ENCODE measurements at regions not wholly inside any gene's neighbourhood (a gene's known extent, or its start where the extent isn't known, plus 50 kb on each side); places are given as distances from the start of the nearest gene placed in this dataset.

DNA sequence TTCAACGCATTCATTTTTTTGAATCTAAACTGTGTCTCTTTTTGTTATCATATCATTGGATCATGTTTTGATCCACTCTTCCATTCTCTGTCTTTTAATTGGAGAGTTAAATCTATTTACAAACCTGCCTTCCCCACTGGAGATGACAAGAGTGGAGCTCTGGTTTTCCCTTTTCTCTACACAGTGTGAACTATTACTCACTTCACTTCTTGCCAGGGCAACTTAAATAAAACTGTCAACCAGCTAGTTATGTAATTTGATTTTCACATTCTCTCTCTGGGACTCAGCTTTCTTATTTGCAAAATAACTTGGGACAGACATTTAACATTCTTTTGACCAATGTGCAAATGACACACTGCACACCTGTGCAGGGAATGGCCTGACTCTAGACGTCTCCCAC, 230.8 kb upstream of the CST7 start:
- Histone ChIP-seq H3K9me3 (ENCODE audit: control insufficient read depth in 2 of 2, insufficient read depth in 1 of 2, low read depth in 1 of 2, low read length in 1 of 2) (peaks cover 0 to 2% of the 10 kb centered on the region in 2 donors), H3K27ac (ENCODE audit: low read depth in 2 of 2, low read length in 1 of 2) (no peak overlapping the region), H3K4me1 (ENCODE audit: control insufficient read depth in 2 of 2, insufficient read depth in 2 of 2, low read length in 1 of 2) (no peaks in the 10 kb centered on the region), H3K36me3 (ENCODE audit: control insufficient read depth in 2 of 2, insufficient read depth in 2 of 2, low read length in 1 of 2) (no peaks in the 10 kb centered on the region), H3K27me3 (ENCODE audit: control insufficient read depth in 1 of 2, insufficient read depth in 2 of 2, low read length in 2 of 2) (no peaks in the 10 kb centered on the region), H3K4me3 (ENCODE audit: low read depth in 1 of 2, low read length in 2 of 2) (no peak overlapping the region)
- WGBS, 2 donors, result 77 to 81% methylated on average over 2 of the region's 2 CpGs

- peaks cover 0 to 2% of the 10 kb centered on the region in 2 donors for H3K9me3 ChIP-seq (ENCODE audit: control insufficient read depth in 2 of 2, insufficient read depth in 1 of 2, low read depth in 1 of 2, low read length in 1 of 2)
- H3K27ac ChIP-seq (ENCODE audit: low read depth in 2 of 2, low read length in 1 of 2), result no peak overlapping the region
- H3K27me3 ChIP-seq (ENCODE audit: control insufficient read depth in 1 of 2, insufficient read depth in 2 of 2, low read length in 2 of 2), result no peaks in the 10 kb centered on the region
- no peaks in the 10 kb centered on the region for H3K4me1 ChIP-seq (ENCODE audit: control insufficient read depth in 2 of 2, insufficient read depth in 2 of 2, low read length in 1 of 2)
- no peak overlapping the region for H3K4me3 ChIP-seq (ENCODE audit: low read depth in 1 of 2, low read length in 2 of 2)
- H3K36me3 ChIP-seq (ENCODE audit: control insufficient read depth in 2 of 2, insufficient read depth in 2 of 2, low read length in 1 of 2), result no peaks in the 10 kb centered on the region
- WGBS, 2 donors, result 82 to 87% methylated on average over 1 of the region's 1 CpG
Observed at GRCh38 chr20:24718696-24719095, 230.4 kb upstream of the CST7 start.

DNA sequence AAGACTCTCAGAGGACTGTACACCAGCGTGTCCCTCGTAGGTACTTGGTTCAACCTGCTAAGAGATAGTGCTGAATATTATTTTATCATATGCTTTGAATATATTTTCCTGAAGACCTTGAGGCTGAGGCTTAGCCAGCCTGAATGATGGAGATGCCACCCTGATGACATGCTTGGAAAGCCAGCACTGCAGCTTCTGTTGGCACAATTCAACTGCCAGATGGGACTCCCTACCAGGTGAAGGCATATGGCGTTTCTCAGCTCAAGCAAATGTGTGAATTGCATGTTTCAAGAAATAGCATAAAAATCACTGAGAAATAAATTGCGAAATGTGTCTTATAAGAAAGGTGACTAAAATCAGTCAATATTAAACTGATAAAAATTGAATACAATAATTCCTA, 228.1 kb upstream of the CST7 start:
- no peaks in the 10 kb centered on the region for H3K9me3 ChIP-seq (ENCODE audit: control insufficient read depth in 2 of 2, insufficient read depth in 1 of 2, low read depth in 1 of 2, low read length in 1 of 2)
- no peaks in the 10 kb centered on the region for H3K27me3 ChIP-seq (ENCODE audit: control insufficient read depth in 1 of 2, insufficient read depth in 2 of 2, low read length in 2 of 2)
- 84 to 90% methylated on average over 4 of the region's 4 CpGs for WGBS, 2 donors
- no peaks in the 10 kb centered on the region for H3K4me1 ChIP-seq (ENCODE audit: control insufficient read depth in 2 of 2, insufficient read depth in 2 of 2, low read length in 1 of 2)
- H3K4me3 ChIP-seq (ENCODE audit: low read depth in 1 of 2, low read length in 2 of 2), result no peak overlapping the region
- no peak overlapping the region for H3K27ac ChIP-seq (ENCODE audit: low read depth in 2 of 2, low read length in 1 of 2)
- no peaks in the 10 kb centered on the region for H3K36me3 ChIP-seq (ENCODE audit: control insufficient read depth in 2 of 2, insufficient read depth in 2 of 2, low read length in 1 of 2)

DNA sequence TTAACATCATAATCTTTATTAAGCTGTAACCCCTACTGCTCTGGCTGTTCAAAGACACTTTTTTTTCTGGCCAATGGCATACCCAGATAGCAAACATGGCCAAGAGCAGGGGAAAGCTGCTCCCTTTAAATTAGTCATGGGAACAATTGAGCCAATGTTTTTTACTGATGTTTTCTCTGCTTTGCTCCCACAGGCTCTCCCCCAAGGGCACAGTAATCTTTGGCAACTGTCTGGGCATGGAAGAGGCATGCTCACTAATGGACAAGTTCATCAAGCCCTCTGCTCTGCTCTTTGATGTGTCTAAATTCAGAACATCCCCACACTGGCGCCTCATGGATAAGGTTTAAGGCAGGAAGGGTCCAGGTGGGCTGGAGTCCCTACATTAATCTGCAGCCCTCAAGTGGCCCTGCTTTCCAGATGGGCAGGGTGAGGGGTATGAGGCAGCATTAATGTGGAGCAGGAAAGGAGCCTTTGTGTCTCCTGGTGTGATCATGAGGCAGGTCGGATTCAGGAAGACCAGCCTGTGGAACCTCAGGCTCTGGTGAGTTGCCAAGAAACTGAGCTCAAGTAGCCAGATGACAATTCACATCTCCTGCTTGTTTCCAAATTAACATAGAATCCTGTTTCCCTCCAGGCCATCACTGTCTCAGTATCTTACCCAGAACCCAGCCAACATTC, 227.0 kb upstream of the CST7 start:
- Histone ChIP-seq H3K27ac (ENCODE audit: low read depth in 2 of 2, low read length in 1 of 2) (no peak overlapping the region), H3K4me1 (ENCODE audit: control insufficient read depth in 2 of 2, insufficient read depth in 2 of 2, low read length in 1 of 2) (no peaks in the 10 kb centered on the region), H3K36me3 (ENCODE audit: control insufficient read depth in 2 of 2, insufficient read depth in 2 of 2, low read length in 1 of 2) (no peaks in the 10 kb centered on the region), H3K4me3 (ENCODE audit: low read depth in 1 of 2, low read length in 2 of 2) (no peak overlapping the region), H3K9me3 (ENCODE audit: control insufficient read depth in 2 of 2, insufficient read depth in 1 of 2, low read depth in 1 of 2, low read length in 1 of 2) (no peaks in the 10 kb centered on the region), H3K27me3 (ENCODE audit: control insufficient read depth in 1 of 2, insufficient read depth in 2 of 2, low read length in 2 of 2) (no peaks in the 10 kb centered on the region)
- 58 to 76% methylated on average over 2 of the region's 2 CpGs for WGBS, 2 donors

- Histone ChIP-seq H3K36me3 (ENCODE audit: control insufficient read depth in 2 of 2, insufficient read depth in 2 of 2, low read length in 1 of 2) (no peaks in the 10 kb centered on the region), H3K9me3 (ENCODE audit: control insufficient read depth in 2 of 2, insufficient read depth in 1 of 2, low read depth in 1 of 2, low read length in 1 of 2) (no peaks in the 10 kb centered on the region), H3K27me3 (ENCODE audit: control insufficient read depth in 1 of 2, insufficient read depth in 2 of 2, low read length in 2 of 2) (no peaks in the 10 kb centered on the region), H3K4me3 (ENCODE audit: low read depth in 1 of 2, low read length in 2 of 2) (no peak overlapping the region), H3K27ac (ENCODE audit: low read depth in 2 of 2, low read length in 1 of 2) (no peak overlapping the region), H3K4me1 (ENCODE audit: control insufficient read depth in 2 of 2, insufficient read depth in 2 of 2, low read length in 1 of 2) (no peaks in the 10 kb centered on the region)
- 80 to 88% methylated on average over 1 of the region's 1 CpG for WGBS, 2 donors
Observed at GRCh38 chr20:24722586-24722985, 226.5 kb upstream of the CST7 start.

DNA sequence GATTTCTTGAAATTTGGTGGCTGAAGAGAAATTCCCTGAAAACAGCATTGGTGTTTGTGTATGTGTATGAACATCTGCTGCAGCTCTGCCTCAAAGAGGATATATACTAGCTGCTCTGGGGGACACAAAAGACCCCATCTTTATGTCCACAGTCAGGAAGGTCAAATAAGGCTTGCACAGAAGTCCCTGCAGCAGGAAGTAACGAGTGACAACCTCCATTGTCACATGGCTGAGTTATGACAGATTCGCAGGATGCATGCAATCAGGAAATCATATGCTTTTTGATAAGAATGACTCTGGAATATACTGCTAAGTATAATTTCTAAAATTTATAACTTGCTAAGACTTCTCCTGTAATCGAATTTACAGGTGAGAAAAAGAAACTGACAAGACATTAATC, 225.9 kb upstream of the CST7 start:
- WGBS, 2 donors, result 31 to 46% methylated on average over 3 of the region's 3 CpGs
- no peaks in the 10 kb centered on the region for H3K27me3 ChIP-seq (ENCODE audit: control insufficient read depth in 1 of 2, insufficient read depth in 2 of 2, low read length in 2 of 2)
- H3K36me3 ChIP-seq (ENCODE audit: control insufficient read depth in 2 of 2, insufficient read depth in 2 of 2, low read length in 1 of 2), result no peaks in the 10 kb centered on the region
- no peaks in the 10 kb centered on the region for H3K4me1 ChIP-seq (ENCODE audit: control insufficient read depth in 2 of 2, insufficient read depth in 2 of 2, low read length in 1 of 2)
- H3K27ac ChIP-seq (ENCODE audit: low read depth in 2 of 2, low read length in 1 of 2), result no peak overlapping the region
- no peak overlapping the region for H3K4me3 ChIP-seq (ENCODE audit: low read depth in 1 of 2, low read length in 2 of 2)
- H3K9me3 ChIP-seq (ENCODE audit: control insufficient read depth in 2 of 2, insufficient read depth in 1 of 2, low read depth in 1 of 2, low read length in 1 of 2), result no peaks in the 10 kb centered on the region

- Histone ChIP-seq H3K36me3 (ENCODE audit: control insufficient read depth in 2 of 2, insufficient read depth in 2 of 2, low read length in 1 of 2) (no peaks in the 10 kb centered on the region), H3K27me3 (ENCODE audit: control insufficient read depth in 1 of 2, insufficient read depth in 2 of 2, low read length in 2 of 2) (no peaks in the 10 kb centered on the region), H3K9me3 (ENCODE audit: control insufficient read depth in 2 of 2, insufficient read depth in 1 of 2, low read depth in 1 of 2, low read length in 1 of 2) (no peaks in the 10 kb centered on the region), H3K4me3 (ENCODE audit: low read depth in 1 of 2, low read length in 2 of 2) (no peak overlapping the region), H3K4me1 (ENCODE audit: control insufficient read depth in 2 of 2, insufficient read depth in 2 of 2, low read length in 1 of 2) (no peaks in the 10 kb centered on the region), H3K27ac (ENCODE audit: low read depth in 2 of 2, low read length in 1 of 2) (no peak overlapping the region)
- 64% methylated on average over 13 of the region's 13 CpGs for WGBS, 2 donors
Observed at GRCh38 chr20:24723647-24724352, 225.3 kb upstream of the CST7 start.

DNA sequence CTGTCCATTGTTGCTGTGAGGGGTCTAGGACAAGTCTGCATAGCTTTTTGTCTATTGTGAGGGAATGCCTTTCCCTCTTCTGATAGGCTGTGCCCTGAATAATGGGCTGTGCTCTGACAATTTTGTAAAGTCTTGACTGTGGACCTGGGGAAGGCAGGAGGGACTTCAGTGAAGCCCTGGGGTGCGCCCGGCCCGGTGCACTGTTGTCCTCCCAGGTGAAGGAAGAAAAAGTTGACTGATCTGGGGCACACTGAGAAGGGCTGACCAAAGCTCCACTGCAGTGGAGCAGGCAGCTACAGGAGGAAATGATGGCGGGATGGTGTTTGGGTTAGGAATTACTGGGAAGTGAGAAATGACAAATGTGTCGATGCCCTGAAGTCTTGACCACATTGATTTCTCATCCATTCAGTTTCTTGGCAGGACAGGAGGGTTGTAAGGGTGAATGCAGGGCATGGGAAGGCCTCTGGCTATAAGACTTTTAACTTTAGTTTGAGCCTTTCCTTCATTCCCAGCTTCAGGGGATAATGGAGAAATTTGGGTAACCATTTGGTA, 224.0 kb upstream of the CST7 start:
- 87 to 90% methylated on average over 5 of the region's 5 CpGs for WGBS, 2 donors
- Histone ChIP-seq H3K27me3 (ENCODE audit: control insufficient read depth in 1 of 2, insufficient read depth in 2 of 2, low read length in 2 of 2) (no peaks in the 10 kb centered on the region), H3K4me3 (ENCODE audit: low read depth in 1 of 2, low read length in 2 of 2) (no peak overlapping the region)

DNA sequence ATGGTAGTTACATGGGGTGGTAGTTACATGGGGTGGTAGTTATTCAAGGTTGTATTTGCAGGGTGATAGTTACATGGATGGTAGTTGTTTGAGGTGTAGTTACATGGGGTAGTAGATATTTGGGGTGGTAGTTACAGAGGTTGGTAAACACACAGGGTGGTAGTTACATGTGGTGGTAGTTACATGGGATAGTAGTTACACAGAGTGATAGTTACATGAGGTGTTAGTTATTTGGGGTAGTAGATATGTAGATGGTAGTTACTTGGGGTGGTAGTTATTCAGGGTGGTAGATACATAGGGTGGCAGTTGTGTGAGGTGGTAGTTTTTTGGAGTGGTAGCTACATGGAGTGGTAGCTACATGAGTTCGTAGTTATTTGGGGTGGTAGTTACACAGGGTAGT, 221.3 kb upstream of the CST7 start:
- no peaks in the 10 kb centered on the region for H3K9me3 ChIP-seq (ENCODE audit: control insufficient read depth in 2 of 2, insufficient read depth in 1 of 2, low read depth in 1 of 2, low read length in 1 of 2)
- H3K27me3 ChIP-seq (ENCODE audit: control insufficient read depth in 1 of 2, insufficient read depth in 2 of 2, low read length in 2 of 2), result no peaks in the 10 kb centered on the region
- no peak overlapping the region for H3K27ac ChIP-seq (ENCODE audit: low read depth in 2 of 2, low read length in 1 of 2)
- H3K36me3 ChIP-seq (ENCODE audit: control insufficient read depth in 2 of 2, insufficient read depth in 2 of 2, low read length in 1 of 2), result no peaks in the 10 kb centered on the region
- 96 to 100% methylated on average over 1 of the region's 1 CpG for WGBS, 2 donors
- H3K4me1 ChIP-seq (ENCODE audit: control insufficient read depth in 2 of 2, insufficient read depth in 2 of 2, low read length in 1 of 2), result no peaks in the 10 kb centered on the region
- H3K4me3 ChIP-seq (ENCODE audit: low read depth in 1 of 2, low read length in 2 of 2), result no peak overlapping the region

More for the DNA sequence above, 224.0 kb upstream of the CST7 start:
- no peaks in the 10 kb centered on the region for H3K9me3 ChIP-seq (ENCODE audit: control insufficient read depth in 2 of 2, insufficient read depth in 1 of 2, low read depth in 1 of 2, low read length in 1 of 2)
- H3K27ac ChIP-seq (ENCODE audit: low read depth in 2 of 2, low read length in 1 of 2), result no peak overlapping the region
- H3K4me1 ChIP-seq (ENCODE audit: control insufficient read depth in 2 of 2, insufficient read depth in 2 of 2, low read length in 1 of 2), result no peaks in the 10 kb centered on the region
- H3K36me3 ChIP-seq (ENCODE audit: control insufficient read depth in 2 of 2, insufficient read depth in 2 of 2, low read length in 1 of 2), result no peaks in the 10 kb centered on the region
